ENCODE measurements at regions not wholly inside any gene's neighbourhood (a gene's known extent, or its start where the extent isn't known, plus 50 kb on each side); places are given as distances from the start of the nearest gene placed in this dataset.
"Not testable (repeated sequence)": the region's sequence is repeated elsewhere in the genome, so short reads cannot be mapped to it uniquely, and the experiment has no call there.

DNA sequence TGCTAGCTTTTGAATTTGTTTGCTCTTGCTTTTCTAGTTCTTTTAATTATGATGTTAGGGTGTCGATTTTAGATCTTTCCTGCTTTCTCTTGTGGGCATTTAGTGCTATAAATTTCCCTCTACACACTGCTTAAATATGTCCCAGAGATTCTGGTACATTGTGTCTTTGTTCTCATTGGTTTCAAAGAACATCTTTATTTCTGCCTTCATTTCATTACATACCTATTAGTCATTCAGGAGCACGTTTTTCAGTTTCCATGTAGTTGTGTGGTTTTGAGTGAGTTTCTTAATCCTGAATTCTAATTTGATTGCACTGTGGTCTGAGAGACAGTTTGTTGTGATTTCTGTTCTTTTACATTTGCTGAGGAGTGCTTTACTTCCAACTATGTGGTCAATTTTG, 51.2 kb upstream of the MB21D2 start:
- intact Hi-C loops (cut with DNase I); DNase-seq: not testable (repeated sequence)

GRCh38 chr3:192980632-192981031, 63.0 kb upstream of the MB21D2 start:
- intact Hi-C loops (cut with DNase I): no loop called here

GRCh38 chr3:192986379-192986778, 68.7 kb upstream of the MB21D2 start:
- intact Hi-C loops (cut with DNase I): no loop called here
- peak in 1 of 10 donors; percentile 70 for DNase-seq

More at GRCh38 chr3:192980632-192981031, 63.0 kb upstream of the MB21D2 start:
- DNase-seq: no peak

DNA sequence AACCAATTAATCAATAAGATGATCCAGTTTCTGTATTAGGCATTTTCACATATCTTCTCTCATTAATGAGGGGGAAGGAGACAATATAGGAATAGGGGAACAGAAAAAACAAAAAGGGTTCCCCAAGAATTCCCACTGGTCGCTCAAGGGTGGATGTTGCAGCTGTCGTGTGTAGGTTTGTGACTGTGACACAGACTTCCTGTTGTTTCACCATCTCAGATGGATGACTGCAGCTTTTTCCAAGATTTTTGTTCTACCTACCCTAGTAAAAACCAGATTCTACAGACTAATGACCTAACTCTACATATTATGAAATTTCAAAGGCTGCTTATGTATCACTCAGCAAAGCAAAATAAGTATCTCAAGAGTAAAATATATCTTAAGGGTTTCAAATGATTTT, 73.7 kb upstream of the MB21D2 start:
- no peak for DNase-seq
- intact Hi-C loops (cut with DNase I): no loop called here

DNA sequence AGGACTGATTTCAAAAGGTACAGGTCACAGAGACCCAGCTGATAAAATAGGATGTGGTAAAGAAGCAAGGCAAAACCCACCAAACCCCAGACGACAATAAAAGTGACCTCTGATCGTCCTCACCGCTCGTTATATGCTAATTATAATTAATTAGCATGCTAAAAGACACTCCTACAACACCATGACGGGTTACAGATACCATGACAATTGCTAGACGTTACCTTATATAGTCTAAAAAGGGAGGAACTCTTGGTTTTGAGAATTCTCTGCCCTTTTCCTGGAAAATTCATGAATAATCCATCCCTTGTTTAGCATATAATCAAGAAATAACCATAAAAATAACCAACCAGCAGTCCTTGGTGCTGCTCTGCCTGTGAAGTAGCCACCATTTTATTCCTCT, 74.7 kb upstream of the MB21D2 start:
- no peak for DNase-seq
- intact Hi-C loops (cut with DNase I): no loop called here

- intact Hi-C loops (cut with DNase I): no loop called here
- no peak for DNase-seq
Measured at GRCh38 chr3:192993411-192993810, 75.8 kb upstream of the MB21D2 start.

DNA sequence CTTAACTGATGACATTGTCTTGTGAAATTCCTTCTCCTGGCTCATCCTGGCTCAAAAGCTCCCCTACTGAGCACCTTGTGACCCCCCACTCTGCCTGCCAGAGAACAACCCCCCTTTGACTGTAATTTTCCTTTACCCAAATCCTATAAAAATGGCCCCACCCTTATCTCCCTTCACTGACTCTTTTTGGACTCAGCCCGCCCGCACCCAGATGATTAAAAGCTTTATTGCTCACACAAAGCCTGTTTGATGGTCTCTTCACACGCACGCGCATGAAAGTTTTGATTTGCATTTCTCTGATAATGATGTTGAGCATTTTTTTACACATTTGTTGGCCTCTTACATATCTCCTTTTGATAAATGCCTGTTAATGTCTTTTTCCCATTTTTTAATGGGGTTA, 83.5 kb upstream of the MB21D2 start:
- intact Hi-C loops (cut with DNase I); DNase-seq: not testable (repeated sequence)

DNA sequence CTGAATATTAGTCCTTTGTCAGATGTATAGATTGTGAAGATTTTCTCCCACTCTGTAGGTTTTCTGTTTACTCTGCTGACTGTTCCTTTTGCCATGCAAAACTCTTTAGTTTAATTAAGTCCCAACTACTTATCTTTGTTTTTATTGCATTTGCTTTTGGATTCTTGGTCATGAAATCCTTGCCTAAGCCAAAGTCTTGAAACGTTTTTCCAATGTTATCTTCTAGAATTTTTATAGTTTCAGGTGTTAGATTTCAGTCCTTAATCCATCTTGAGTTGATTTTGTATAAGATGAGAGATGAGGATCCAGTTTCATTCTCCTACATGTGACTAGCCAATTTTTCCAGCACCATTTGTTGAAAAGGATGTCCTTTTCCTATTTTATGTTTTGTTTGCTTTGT, 86.0 kb upstream of the MB21D2 start:
- DNase-seq; intact Hi-C loops (cut with DNase I): not testable (repeated sequence)

GRCh38 chr3:193008654-193009053, 91.0 kb upstream of the MB21D2 start:
- intact Hi-C loops (cut with DNase I): no loop called here
- no peak for DNase-seq

GRCh38 chr3:193010191-193010590, 92.5 kb upstream of the MB21D2 start:
- peak in 2 of 10 donors; percentile 11 to 81 for DNase-seq
- intact Hi-C loops (cut with DNase I): no loop called here

- DNase-seq: no peak
- intact Hi-C loops (cut with DNase I): no loop called here
Measured at GRCh38 chr3:193011958-193012357, 94.3 kb upstream of the MB21D2 start.

DNA sequence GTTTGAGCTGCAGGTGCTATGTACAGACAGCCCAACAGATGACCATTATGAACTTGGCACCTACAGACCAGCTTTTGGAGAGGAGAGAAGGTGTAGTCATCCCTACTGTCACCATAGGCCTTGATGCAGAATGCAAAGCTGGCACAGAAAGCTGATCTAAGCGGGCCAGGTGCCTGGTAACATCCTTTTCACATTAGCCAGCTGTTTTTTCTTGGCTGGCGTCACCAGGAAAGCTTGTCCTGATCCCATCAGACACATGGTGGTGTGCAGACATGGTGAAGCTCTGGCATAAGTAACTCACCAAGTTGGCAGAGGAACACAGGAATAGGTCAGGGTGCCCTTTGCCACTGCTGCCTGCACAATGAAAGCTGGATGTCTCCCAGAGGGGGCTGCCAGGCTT, 97.2 kb upstream of the MB21D2 start:
- DNase-seq: no peak
- intact Hi-C loops (cut with DNase I): no loop called here

DNA sequence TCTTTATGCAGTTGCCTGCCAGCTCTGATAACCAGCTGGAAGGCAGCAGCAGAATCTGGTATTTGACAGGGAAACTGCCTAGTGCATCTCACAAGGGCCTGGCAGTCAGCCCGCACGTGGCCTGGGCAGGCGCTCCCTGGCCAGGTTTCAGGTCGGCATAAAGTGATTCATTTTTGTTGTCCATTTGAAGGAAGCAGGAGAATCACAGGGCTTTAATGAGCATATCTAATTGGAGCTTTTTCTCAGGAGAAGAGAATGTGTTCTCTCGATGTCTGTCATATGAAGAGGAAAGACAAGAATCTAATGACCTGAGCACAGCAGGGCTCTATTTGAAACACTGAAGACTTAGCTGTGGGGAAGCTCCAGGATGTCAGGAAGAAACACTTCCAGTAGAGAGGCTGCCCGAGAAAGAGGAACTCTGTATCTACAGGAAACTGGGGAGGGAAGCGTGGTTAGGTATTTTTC, 98.8 kb upstream of the MB21D2 start:
- intact Hi-C loops (cut with DNase I): no loop called here
- DNase-seq: no peak

DNA sequence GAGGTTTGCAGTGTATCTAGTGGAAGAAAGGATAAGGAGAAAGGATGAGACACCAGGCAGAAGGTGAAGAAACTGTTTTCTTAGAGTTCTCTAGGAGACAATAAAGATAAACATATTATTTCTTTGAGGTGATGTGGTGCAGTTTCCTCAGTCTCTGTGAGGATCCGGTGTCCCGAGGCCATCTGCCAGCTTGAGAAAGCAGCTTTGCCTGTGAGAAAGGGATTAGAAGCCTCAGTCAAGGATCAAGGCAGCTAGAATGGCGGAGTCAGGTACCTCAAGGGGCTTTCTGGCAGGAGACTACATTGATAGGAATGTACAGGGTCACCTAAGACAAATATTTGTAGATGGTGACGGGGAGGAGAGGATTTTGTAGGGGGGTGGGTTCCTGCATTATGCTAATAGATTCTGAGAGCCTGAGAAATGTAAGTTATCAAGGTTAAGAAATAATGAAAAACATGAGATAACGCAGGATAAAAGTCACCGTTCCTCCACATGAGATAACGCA, 103.9 kb upstream of the MB21D2 start:
- intact Hi-C loops (cut with DNase I): no loop called here
- DNase-seq: no peak

GRCh38 chr3:193023218-193023617, 105.6 kb upstream of the MB21D2 start:
- DNase-seq: no peak
- intact Hi-C loops (cut with DNase I): no loop called here

DNA sequence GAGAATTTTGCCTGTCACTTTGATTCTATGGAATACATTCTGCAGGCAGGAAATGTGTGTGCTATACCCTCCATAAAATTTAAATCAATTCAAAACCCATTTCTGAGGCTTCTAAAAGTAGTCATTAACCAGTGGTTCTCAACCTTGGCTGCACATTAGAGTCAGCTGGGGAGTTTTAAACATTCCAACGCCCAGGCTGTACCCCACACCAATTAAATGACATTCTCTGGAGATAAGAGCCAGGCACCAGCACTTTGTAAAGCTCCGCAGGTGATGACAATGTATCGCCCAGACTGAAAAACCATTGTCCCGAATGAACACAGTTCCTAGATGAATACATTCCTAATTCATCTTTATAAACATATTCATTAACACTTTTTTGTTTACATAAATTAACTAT, 110.6 kb upstream of the MB21D2 start:
- intact Hi-C loops (cut with DNase I): no loop called here
- DNase-seq: no peak

DNA sequence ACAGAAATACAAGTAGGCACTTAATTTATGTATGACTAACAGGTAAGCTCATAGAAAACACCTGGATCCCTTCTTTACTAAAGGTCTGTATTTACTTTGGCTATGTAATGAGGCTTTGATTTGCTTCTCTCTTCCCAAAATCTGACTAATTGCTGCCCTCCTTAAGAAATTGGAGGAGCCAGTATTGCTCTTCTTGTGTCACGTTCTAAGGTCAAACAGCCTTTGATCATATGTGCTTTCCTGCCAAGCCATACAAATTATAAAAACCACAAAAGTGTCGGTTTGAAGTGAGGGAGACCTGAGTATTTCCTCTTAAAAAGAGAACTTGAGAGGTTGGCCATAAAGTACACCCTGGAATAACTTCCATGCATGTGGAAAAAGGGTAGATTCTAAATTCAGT, 112.1 kb upstream of the MB21D2 start:
- no peak for DNase-seq
- intact Hi-C loops (cut with DNase I): loop anchor here (10.0 kb wide), 1 partner anchor 465 kb away; no protein-coding TSS in a partner anchor

- intact Hi-C loops (cut with DNase I): loop anchor here (10.0 kb wide), 1 partner anchor 465 kb away; no protein-coding TSS in a partner anchor
- DNase-seq: no peak
Measured at GRCh38 chr3:193030276-193030675, 112.6 kb upstream of the MB21D2 start.

GRCh38 chr3:193031911-193032310, 114.3 kb upstream of the MB21D2 start:
- no peak for DNase-seq
- intact Hi-C loops (cut with DNase I): loop anchor here (10.0 kb wide), 1 partner anchor 467 kb away; no protein-coding TSS in a partner anchor

DNA sequence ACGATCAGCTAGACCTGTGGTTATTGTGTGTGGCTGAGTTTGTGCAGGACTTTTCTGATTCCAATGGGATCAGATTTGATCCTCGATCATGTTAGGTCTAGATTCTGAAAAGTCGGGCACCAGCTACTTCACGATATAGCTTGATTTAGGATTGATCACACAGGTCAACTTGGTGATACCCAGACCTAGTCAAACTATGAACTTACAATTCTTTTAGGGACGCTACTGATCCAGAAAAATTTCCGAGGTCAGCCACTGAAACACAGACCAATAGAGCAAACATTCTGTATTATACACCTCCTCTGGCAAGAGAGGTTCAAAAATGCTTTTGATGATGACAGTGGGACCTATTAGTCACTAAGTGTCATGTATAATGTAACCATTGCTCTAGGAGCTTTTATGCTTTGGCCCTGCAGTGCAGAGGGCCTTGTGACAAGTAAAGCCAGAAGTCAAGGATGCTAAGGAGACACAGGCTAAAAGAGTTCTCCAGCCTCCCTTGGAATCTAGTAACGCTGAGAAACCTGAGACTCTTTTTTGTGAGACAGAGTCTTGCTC, 115.6 kb upstream of the MB21D2 start:
- intact Hi-C loops (cut with DNase I): loop anchor here (10.0 kb wide), 1 partner anchor 469 kb away; no protein-coding TSS in a partner anchor
- DNase-seq: no peak

DNA sequence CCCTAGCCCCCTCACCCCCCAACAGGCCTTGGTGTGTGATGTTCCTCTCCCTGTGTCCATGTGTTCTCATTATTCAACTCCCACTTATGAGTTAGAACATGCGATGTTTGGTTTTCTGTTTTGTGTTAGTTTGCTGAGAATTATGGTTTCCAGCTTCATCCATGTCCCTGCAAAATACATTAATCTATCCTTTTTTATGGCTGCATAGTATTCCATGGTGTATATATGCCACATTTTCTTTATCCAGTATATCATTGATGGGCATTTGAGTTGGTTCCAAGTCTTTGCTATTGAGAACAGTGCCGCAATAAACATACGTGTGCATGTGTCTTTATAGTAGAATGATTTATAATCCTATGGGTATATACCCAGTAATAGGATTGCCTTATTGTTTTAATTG, 120.2 kb upstream of the MB21D2 start:
- not testable (repeated sequence) for DNase-seq
- intact Hi-C loops (cut with DNase I): loop anchor here (10.0 kb wide), 1 partner anchor 473 kb away; no protein-coding TSS in a partner anchor

- DNase-seq: no peak
- intact Hi-C loops (cut with DNase I): loop anchor here (10.0 kb wide), 1 partner anchor 474 kb away; no protein-coding TSS in a partner anchor
Measured at GRCh38 chr3:193039058-193039457, 121.4 kb upstream of the MB21D2 start.

Measured in posterior cingulate gyrus (tissue), 11 donors.